22Rv1 (cell line): ENCODE measurements at regions not wholly inside any gene's neighbourhood (a gene's known extent, or its start where the extent isn't known, plus 50 kb on each side); places are given as distances from the start of the nearest gene placed in this dataset.

Experiments
- CTCF ChIP-seq: fragments of 450-650 bp; IDR thresholded peaks from 2 replicates; pipeline ENCODE4 v1.5.1; 2017; ENCODE audit warnings: mild to moderate bottlenecking
- ZFX ChIP-seq: fragments of 450-650 bp; IDR thresholded peaks from 2 replicates; pipeline ENCODE4 v1.6.1; 2017; ENCODE audit warnings: antibody characterized with exemption, borderline replicate concordance

- no peak for TF ChIP-seq CTCF
- TF ChIP-seq ZFX: no peak
These were observed 213.5 kb upstream of the KRR1 start for GRCh38 chr12:75724928-75725312.
